Neural crest cell (in vitro differentiated cells): ENCODE measurements at regions not wholly inside any gene's neighbourhood (a gene's known extent, or its start where the extent isn't known, plus 50 kb on each side); places are given as distances from the start of the nearest gene placed in this dataset.

Experiments used
- DNase-seq: peaks from one replicate; pipeline ENCODE4 v3.0.0; 2021; ENCODE audit warnings: low read depth, mixed read lengths, low spot score
- H3K27ac Mint-ChIP-seq: one replicate; pipeline ENCODE4 v1.8.0; 2021; ENCODE audit warnings: mild to moderate bottlenecking, mixed read lengths; ENCODE audit not compliant: unreplicated experiment
- H3K27me3 Mint-ChIP-seq: 2 replicates; pipeline ENCODE4 v1.8.0; 2021; ENCODE audit warnings: low read depth, mild to moderate bottlenecking, mixed read lengths
- H3K36me3 Mint-ChIP-seq: 2 replicates; pipeline ENCODE4 v1.8.0; 2021; ENCODE audit warnings: low read depth, mild to moderate bottlenecking, mixed read lengths
- H3K4me1 Mint-ChIP-seq: 2 replicates; pipeline ENCODE4 v1.8.0; 2021; ENCODE audit warnings: mixed read lengths
- H3K4me3 Mint-ChIP-seq: one replicate; pipeline ENCODE4 v1.8.0; 2021; ENCODE audit warnings: mild to moderate bottlenecking, mixed read lengths
- H3K9me3 Mint-ChIP-seq: 2 replicates; pipeline ENCODE4 v1.8.0; 2021; ENCODE audit warnings: mixed read lengths
- CTCF ChIP-seq: fragments of 200-600 bp; sonication (generic); conservative IDR thresholded peaks from 2 replicates; pipeline ENCODE4 v1.5.0; 2021; ENCODE audit warnings: antibody characterized with exemption, mild to moderate bottlenecking

GRCh38 chr7:89728481-89728880, 425.8 kb upstream of the STEAP1 start:
- Mint-ChIP-seq H3K4me3 (no peak overlapping the region), H3K27ac (no peak overlapping the region)
- DNase-seq: no peak

GRCh38 chr7:89731751-89732445, 422.4 kb upstream of the STEAP1 start:
- H3K36me3 Mint-ChIP-seq: no peaks in the 10 kb centered on the region
- no peak overlapping the region for H3K4me3 Mint-ChIP-seq
- no peaks in the 10 kb centered on the region for H3K4me1 Mint-ChIP-seq
- no peak overlapping the region for H3K27ac Mint-ChIP-seq
- H3K9me3 Mint-ChIP-seq: no peaks in the 10 kb centered on the region
- no peak for TF ChIP-seq CTCF
- DNase-seq: no peak
- H3K27me3 Mint-ChIP-seq: peaks cover 2% of the 10 kb centered on the region

More at GRCh38 chr7:89728481-89728880, 425.8 kb upstream of the STEAP1 start:
- Mint-ChIP-seq H3K36me3 (no peaks in the 10 kb centered on the region), H3K4me1 (no peaks in the 10 kb centered on the region), H3K9me3 (no peaks in the 10 kb centered on the region), H3K27me3 (peaks cover 2% of the 10 kb centered on the region)
- no peak for TF ChIP-seq CTCF

GRCh38 chr7:89738549-89738948, 415.7 kb upstream of the STEAP1 start:
- Mint-ChIP-seq H3K4me1 (no peaks in the 10 kb centered on the region), H3K27me3 (no peaks in the 10 kb centered on the region), H3K4me3 (no peak overlapping the region), H3K36me3 (no peaks in the 10 kb centered on the region), H3K27ac (no peak overlapping the region), H3K9me3 (no peaks in the 10 kb centered on the region)
- DNase-seq: no peak
- TF ChIP-seq CTCF: no peak

- Mint-ChIP-seq H3K36me3 (no peaks in the 10 kb centered on the region), H3K27ac (no peak overlapping the region), H3K27me3 (no peaks in the 10 kb centered on the region), H3K4me1 (no peaks in the 10 kb centered on the region), H3K4me3 (no peak overlapping the region), H3K9me3 (no peaks in the 10 kb centered on the region)
- no peak for DNase-seq
- no peak for TF ChIP-seq CTCF
Observed at GRCh38 chr7:89757910-89758309, 396.4 kb upstream of the STEAP1 start.

GRCh38 chr7:89760690-89761089, 393.6 kb upstream of the STEAP1 start:
- DNase-seq: no peak
- H3K4me1 Mint-ChIP-seq: no peaks in the 10 kb centered on the region
- H3K36me3 Mint-ChIP-seq: no peaks in the 10 kb centered on the region
- H3K4me3 Mint-ChIP-seq: no peak overlapping the region
- H3K27me3 Mint-ChIP-seq: no peaks in the 10 kb centered on the region
- no peaks in the 10 kb centered on the region for H3K9me3 Mint-ChIP-seq
- H3K27ac Mint-ChIP-seq: no peak overlapping the region
- TF ChIP-seq CTCF: no peak
